ENCODE measurements at regions not wholly inside any gene's neighbourhood (a gene's known extent, or its start where the extent isn't known, plus 50 kb on each side); places are given as distances from the start of the nearest gene placed in this dataset.
"Not testable (repeated sequence)": the region's sequence is repeated elsewhere in the genome, so short reads cannot be mapped to it uniquely, and the experiment has no call there.

GRCh38 chr10:44246700-44247099 lies 138.2 kb downstream of the CXCL12 start:
- DNase-seq (ENCODE audit: low read depth in 4 of 6, low spot score in 6 of 6); H3K9me3 ChIP-seq (ENCODE audit: control insufficient read depth, insufficient read depth, low read length); H3K4me1 ChIP-seq (ENCODE audit: control insufficient read depth, insufficient read depth, low read length); H3K27me3 ChIP-seq (ENCODE audit: control insufficient read depth, insufficient read depth, low read length); H3K36me3 ChIP-seq (ENCODE audit: control insufficient read depth, insufficient read depth, low read length); H3K4me3 ChIP-seq (ENCODE audit: low read depth, low read length); H3K27ac ChIP-seq (ENCODE audit: low read depth, low read length): not testable (repeated sequence)

DNA sequence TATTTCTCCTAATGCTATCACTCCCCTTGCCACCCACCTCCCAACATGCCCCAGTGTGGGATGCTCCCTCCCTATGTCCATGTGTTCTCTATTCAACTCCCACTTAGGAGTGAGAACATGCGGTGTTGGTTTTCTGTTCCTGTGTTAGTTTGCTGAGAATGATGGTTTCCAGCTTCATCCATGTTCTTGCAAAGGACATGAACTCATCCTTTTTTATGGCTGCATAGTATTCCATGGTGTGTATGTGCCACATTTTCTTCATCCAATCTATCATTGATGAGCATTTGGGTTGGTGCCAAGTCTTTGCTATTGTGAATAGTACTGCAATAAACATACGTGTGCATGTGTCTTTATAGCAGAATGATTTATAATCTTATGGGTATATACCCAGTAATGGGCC lies 138.6 kb downstream of the CXCL12 start:
- H3K4me1 ChIP-seq (ENCODE audit: control insufficient read depth, insufficient read depth, low read length); H3K36me3 ChIP-seq (ENCODE audit: control insufficient read depth, insufficient read depth, low read length); H3K4me3 ChIP-seq (ENCODE audit: low read depth, low read length); DNase-seq (ENCODE audit: low read depth in 4 of 6, low spot score in 6 of 6); H3K27ac ChIP-seq (ENCODE audit: low read depth, low read length); H3K27me3 ChIP-seq (ENCODE audit: control insufficient read depth, insufficient read depth, low read length); H3K9me3 ChIP-seq (ENCODE audit: control insufficient read depth, insufficient read depth, low read length): not testable (repeated sequence)
- no CpG with 5 or more reads among the region's 2 CpGs for WGBS (ENCODE audit: insufficient coverage)

- no CpG with 5 or more reads among the region's 1 CpG for WGBS (ENCODE audit: insufficient coverage)
- DNase-seq (ENCODE audit: low read depth in 4 of 6, low spot score in 6 of 6) = no peak
- Histone ChIP-seq H3K27me3 (ENCODE audit: control insufficient read depth, insufficient read depth, low read length) (no peaks in the 10 kb centered on the region), H3K27ac (ENCODE audit: low read depth, low read length) (no peak overlapping the region), H3K9me3 (ENCODE audit: control insufficient read depth, insufficient read depth, low read length) (no peaks in the 10 kb centered on the region), H3K4me3 (ENCODE audit: low read depth, low read length) (no peak overlapping the region), H3K4me1 (ENCODE audit: control insufficient read depth, insufficient read depth, low read length) (no peaks in the 10 kb centered on the region), H3K36me3 (ENCODE audit: control insufficient read depth, insufficient read depth, low read length) (no peaks in the 10 kb centered on the region)
Measured at GRCh38 chr10:44245601-44245938, 139.3 kb downstream of the CXCL12 start.

- no peaks in the 10 kb centered on the region for H3K9me3 ChIP-seq (ENCODE audit: control insufficient read depth, insufficient read depth, low read length)
- no peak overlapping the region for H3K4me3 ChIP-seq (ENCODE audit: low read depth, low read length)
- no peaks in the 10 kb centered on the region for H3K27me3 ChIP-seq (ENCODE audit: control insufficient read depth, insufficient read depth, low read length)
- H3K27ac ChIP-seq (ENCODE audit: low read depth, low read length) = no peak overlapping the region
- no peaks in the 10 kb centered on the region for H3K4me1 ChIP-seq (ENCODE audit: control insufficient read depth, insufficient read depth, low read length)
- DNase-seq (ENCODE audit: low read depth in 4 of 6, low spot score in 6 of 6) = no peak
- 100% methylated on average over 1 of the region's 9 CpGs for WGBS (ENCODE audit: insufficient coverage)
- H3K36me3 ChIP-seq (ENCODE audit: control insufficient read depth, insufficient read depth, low read length) = no peaks in the 10 kb centered on the region
Measured at GRCh38 chr10:44244745-44245600, 139.9 kb downstream of the CXCL12 start.

- 81% methylated on average over 4 of the region's 7 CpGs for WGBS (ENCODE audit: insufficient coverage)
- Histone ChIP-seq H3K27me3 (ENCODE audit: control insufficient read depth, insufficient read depth, low read length) (no peaks in the 10 kb centered on the region), H3K4me3 (ENCODE audit: low read depth, low read length) (no peak overlapping the region), H3K9me3 (ENCODE audit: control insufficient read depth, insufficient read depth, low read length) (no peaks in the 10 kb centered on the region), H3K36me3 (ENCODE audit: control insufficient read depth, insufficient read depth, low read length) (no peaks in the 10 kb centered on the region), H3K27ac (ENCODE audit: low read depth, low read length) (no peak overlapping the region), H3K4me1 (ENCODE audit: control insufficient read depth, insufficient read depth, low read length) (no peaks in the 10 kb centered on the region)
- no peak for DNase-seq (ENCODE audit: low read depth in 4 of 6, low spot score in 6 of 6)
Measured at GRCh38 chr10:44243851-44244510, 140.9 kb downstream of the CXCL12 start.

- Histone ChIP-seq H3K4me1 (ENCODE audit: control insufficient read depth, insufficient read depth, low read length) (no peaks in the 10 kb centered on the region), H3K9me3 (ENCODE audit: control insufficient read depth, insufficient read depth, low read length) (no peaks in the 10 kb centered on the region), H3K36me3 (ENCODE audit: control insufficient read depth, insufficient read depth, low read length) (no peaks in the 10 kb centered on the region), H3K4me3 (ENCODE audit: low read depth, low read length) (no peak overlapping the region), H3K27me3 (ENCODE audit: control insufficient read depth, insufficient read depth, low read length) (no peaks in the 10 kb centered on the region), H3K27ac (ENCODE audit: low read depth, low read length) (no peak overlapping the region)
- 81% methylated on average over 3 of the region's 3 CpGs for WGBS (ENCODE audit: insufficient coverage)
- DNase-seq (ENCODE audit: low read depth in 4 of 6, low spot score in 6 of 6) = no peak
Measured at GRCh38 chr10:44242826-44243225, 142.1 kb downstream of the CXCL12 start.

DNA sequence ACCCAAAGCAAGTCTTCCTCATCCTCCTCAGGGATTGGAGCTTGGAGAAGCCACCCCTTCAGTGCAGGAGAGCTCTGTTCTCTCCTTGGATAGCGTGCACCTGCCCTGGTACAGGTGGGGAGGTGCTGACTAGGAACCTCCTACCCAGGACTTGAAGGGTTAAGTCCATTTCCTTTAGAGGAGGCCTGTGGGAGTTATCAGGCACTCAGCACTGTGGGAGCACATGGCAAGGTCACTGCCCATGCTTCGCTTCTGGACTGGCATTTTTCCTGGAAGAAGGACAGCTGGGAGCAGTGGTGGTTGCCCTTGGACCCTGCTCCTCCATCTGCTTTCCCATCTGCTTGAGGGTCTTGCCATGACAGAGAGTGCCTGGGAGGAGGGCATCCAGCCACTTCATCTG lies 142.8 kb downstream of the CXCL12 start:
- H3K27ac ChIP-seq (ENCODE audit: low read depth, low read length) = no peak overlapping the region
- H3K36me3 ChIP-seq (ENCODE audit: control insufficient read depth, insufficient read depth, low read length) = no peaks in the 10 kb centered on the region
- WGBS (ENCODE audit: insufficient coverage) = 83% methylated on average over 2 of the region's 2 CpGs
- DNase-seq (ENCODE audit: low read depth in 4 of 6, low spot score in 6 of 6) = no peak
- no peak overlapping the region for H3K4me3 ChIP-seq (ENCODE audit: low read depth, low read length)
- no peaks in the 10 kb centered on the region for H3K9me3 ChIP-seq (ENCODE audit: control insufficient read depth, insufficient read depth, low read length)
- H3K27me3 ChIP-seq (ENCODE audit: control insufficient read depth, insufficient read depth, low read length) = no peaks in the 10 kb centered on the region
- H3K4me1 ChIP-seq (ENCODE audit: control insufficient read depth, insufficient read depth, low read length) = no peaks in the 10 kb centered on the region

- Histone ChIP-seq H3K36me3 (ENCODE audit: control insufficient read depth, insufficient read depth, low read length) (no peaks in the 10 kb centered on the region), H3K27ac (ENCODE audit: low read depth, low read length) (no peak overlapping the region), H3K9me3 (ENCODE audit: control insufficient read depth, insufficient read depth, low read length) (no peaks in the 10 kb centered on the region), H3K4me3 (ENCODE audit: low read depth, low read length) (no peak overlapping the region), H3K27me3 (ENCODE audit: control insufficient read depth, insufficient read depth, low read length) (no peaks in the 10 kb centered on the region), H3K4me1 (ENCODE audit: control insufficient read depth, insufficient read depth, low read length) (no peaks in the 10 kb centered on the region)
- WGBS (ENCODE audit: insufficient coverage) = 80% methylated on average over 4 of the region's 6 CpGs
- DNase-seq (ENCODE audit: low read depth in 4 of 6, low spot score in 6 of 6) = no peak
Measured at GRCh38 chr10:44240584-44241205, 144.2 kb downstream of the CXCL12 start.

- no peak for DNase-seq (ENCODE audit: low read depth in 4 of 6, low spot score in 6 of 6)
- 71% methylated on average over 1 of the region's 3 CpGs for WGBS (ENCODE audit: insufficient coverage)
- Histone ChIP-seq H3K4me1 (ENCODE audit: control insufficient read depth, insufficient read depth, low read length) (peaks cover 10% of the 10 kb centered on the region), H3K36me3 (ENCODE audit: control insufficient read depth, insufficient read depth, low read length) (no peaks in the 10 kb centered on the region), H3K4me3 (ENCODE audit: low read depth, low read length) (no peak overlapping the region), H3K27me3 (ENCODE audit: control insufficient read depth, insufficient read depth, low read length) (no peaks in the 10 kb centered on the region), H3K27ac (ENCODE audit: low read depth, low read length) (no peak overlapping the region), H3K9me3 (ENCODE audit: control insufficient read depth, insufficient read depth, low read length) (no peaks in the 10 kb centered on the region)
Measured at GRCh38 chr10:44238212-44238611, 146.7 kb downstream of the CXCL12 start.

Data from spinal cord (tissue), 9 donors.